Astrocyte (in vitro differentiated cells and primary cell): ENCODE measurements at regions not wholly inside any gene's neighbourhood (a gene's known extent, or its start where the extent isn't known, plus 50 kb on each side); places are given as distances from the start of the nearest gene placed in this dataset.

Source experiments
- DNase-seq: peaks from one replicate; pipeline ENCODE4 v3.0.0-alpha.2; 2010; ENCODE audit warnings: low read depth
- FAIRE-seq: peaks from 2 replicates; lab custom pipeline; 2011; peaks lifted over from hg19 to GRCh38; lab: Jason Lieb, UNC
- H2AFZ ChIP-seq: 2 replicates; pipeline ENCODE4 v1.6.0; 2012; ENCODE audit warnings: low read depth, low read length, inconsistent platforms
- H3K27ac ChIP-seq: 2 replicates; pipeline ENCODE4 v1.5.1; 2011; ENCODE audit warnings: low read depth, low read length, inconsistent platforms
- H3K27me3 ChIP-seq: 2 replicates; pipeline ENCODE4 v1.6.0; 2011; ENCODE audit warnings: low read length, inconsistent platforms; ENCODE audit not compliant: insufficient read depth
- H3K36me3 ChIP-seq: 2 replicates; pipeline ENCODE4 v1.5.1; 2011; ENCODE audit warnings: low read length, inconsistent platforms; ENCODE audit not compliant: insufficient read depth
- H3K4me1 ChIP-seq: 2 replicates; pipeline ENCODE4 v1.5.1; 2011; ENCODE audit warnings: low read length, inconsistent platforms; ENCODE audit not compliant: insufficient read depth
- H3K4me2 ChIP-seq: 2 replicates; pipeline ENCODE4 v1.6.0; 2012; ENCODE audit warnings: low read length, inconsistent platforms
- H3K4me3 ChIP-seq: 2 replicates; pipeline ENCODE4 v1.5.1; 2011; ENCODE audit warnings: low read depth, mild to moderate bottlenecking, low read length, inconsistent platforms; ENCODE audit not compliant: insufficient read depth
- H3K79me2 ChIP-seq: 2 replicates; pipeline ENCODE4 v1.6.0; 2012; ENCODE audit warnings: mild to moderate bottlenecking, low read length, inconsistent platforms; ENCODE audit not compliant: insufficient read depth
- H3K9ac ChIP-seq: 2 replicates; pipeline ENCODE4 v1.6.0; 2012; ENCODE audit warnings: mild to moderate bottlenecking, low read length, inconsistent platforms
- H3K9me3 ChIP-seq: 2 replicates; pipeline ENCODE4 v1.5.1; 2012; ENCODE audit warnings: low read depth, mild to moderate bottlenecking, low read length, inconsistent platforms; ENCODE audit not compliant: insufficient read depth
- H4K20me1 ChIP-seq: 2 replicates; pipeline ENCODE4 v1.6.0; 2012; ENCODE audit warnings: low read length, inconsistent platforms; ENCODE audit not compliant: insufficient read depth
- H3K27ac Mint-ChIP-seq: one replicate; pipeline ENCODE4 v1.8.0; 2021; ENCODE audit warnings: mild to moderate bottlenecking, mixed read lengths; ENCODE audit not compliant: unreplicated experiment
- H3K27me3 Mint-ChIP-seq: one replicate; pipeline ENCODE4 v1.8.0; 2021; ENCODE audit warnings: low read depth, mixed read lengths; ENCODE audit not compliant: unreplicated experiment
- H3K36me3 Mint-ChIP-seq: one replicate; pipeline ENCODE4 v1.8.0; 2021; ENCODE audit warnings: low read depth, mixed read lengths; ENCODE audit not compliant: unreplicated experiment
- H3K4me1 Mint-ChIP-seq: one replicate; pipeline ENCODE4 v1.8.0; 2021; ENCODE audit warnings: low read depth, mixed read lengths; ENCODE audit not compliant: unreplicated experiment
- H3K4me3 Mint-ChIP-seq: one replicate; pipeline ENCODE4 v1.8.0; 2021; ENCODE audit warnings: mild to moderate bottlenecking, moderate library complexity, mixed read lengths; ENCODE audit not compliant: unreplicated experiment
- H3K9me3 Mint-ChIP-seq: one replicate; pipeline ENCODE4 v1.8.0; 2021; ENCODE audit warnings: mild to moderate bottlenecking, mixed read lengths; ENCODE audit not compliant: unreplicated experiment
- CTCF ChIP-seq: IDR thresholded peaks from 2 replicates; pipeline ENCODE4 v1.5.1; 2011; ENCODE audit warnings: low read depth, mild to moderate bottlenecking, inconsistent platforms, low read length, moderate library complexity; ENCODE audit not compliant: insufficient read depth
- EZH2 ChIP-seq: IDR thresholded peaks from 2 replicates; pipeline ENCODE4 v1.6.1; 2012; ENCODE audit warnings: mild to moderate bottlenecking, low read length, inconsistent platforms; ENCODE audit not compliant: insufficient read depth

GRCh38 chr4:57309658-57310057, 199.5 kb upstream of the IGFBP7 start:
- Histone ChIP-seq H3K79me2 (no peaks in the 10 kb centered on the region), H3K36me3 (no peaks in the 10 kb centered on the region), H3K4me3 (no peak overlapping the region), H3K9ac (no peak overlapping the region), H3K4me1 (no peaks in the 10 kb centered on the region), H3K9me3 (no peaks in the 10 kb centered on the region), H3K27ac (no peak overlapping the region), H3K27me3 (no peaks in the 10 kb centered on the region), H3K4me2 (no peak overlapping the region), H2AFZ (no peak overlapping the region), H4K20me1 (no peaks in the 10 kb centered on the region)
- Mint-ChIP-seq H3K4me3 (no peak overlapping the region), H3K27ac (no peak overlapping the region), H3K9me3 (no peaks in the 10 kb centered on the region), H3K27me3 (no peaks in the 10 kb centered on the region), H3K4me1 (no peaks in the 10 kb centered on the region), H3K36me3 (no peaks in the 10 kb centered on the region)
- DNase-seq = no peak
- no peak for FAIRE-seq
- TF ChIP-seq EZH2 (no peak), CTCF (no peak)

GRCh38 chr4:57308301-57308700, 198.1 kb upstream of the IGFBP7 start:
- no peak for TF ChIP-seq EZH2
- TF ChIP-seq CTCF = no peak
- no peak for DNase-seq
- no peaks in the 10 kb centered on the region for H3K27me3 ChIP-seq
- no peak overlapping the region for H3K9ac ChIP-seq
- no peak overlapping the region for H3K27ac ChIP-seq
- no peaks in the 10 kb centered on the region for H3K36me3 ChIP-seq
- no peaks in the 10 kb centered on the region for H3K9me3 ChIP-seq
- Mint-ChIP-seq H3K27ac (no peak overlapping the region), H3K27me3 (no peaks in the 10 kb centered on the region), H3K4me1 (peaks cover 2% of the 10 kb centered on the region), H3K4me3 (no peak overlapping the region), H3K9me3 (peaks cover 3% of the 10 kb centered on the region), H3K36me3 (no peaks in the 10 kb centered on the region)
- no peaks in the 10 kb centered on the region for H3K79me2 ChIP-seq
- H3K4me3 ChIP-seq = no peak overlapping the region
- FAIRE-seq = no peak
- H3K4me2 ChIP-seq = no peak overlapping the region
- H3K4me1 ChIP-seq = no peaks in the 10 kb centered on the region
- H2AFZ ChIP-seq = no peak overlapping the region
- H4K20me1 ChIP-seq = no peaks in the 10 kb centered on the region

- Mint-ChIP-seq H3K4me1 (peaks cover 7% of the 10 kb centered on the region), H3K27ac (no peak overlapping the region), H3K27me3 (no peaks in the 10 kb centered on the region), H3K4me3 (no peak overlapping the region), H3K36me3 (no peaks in the 10 kb centered on the region), H3K9me3 (peaks cover 10% of the 10 kb centered on the region)
- Histone ChIP-seq H2AFZ (no peak overlapping the region), H3K79me2 (no peaks in the 10 kb centered on the region), H4K20me1 (no peaks in the 10 kb centered on the region), H3K4me3 (no peak overlapping the region), H3K27ac (no peak overlapping the region), H3K36me3 (no peaks in the 10 kb centered on the region), H3K4me2 (no peak overlapping the region), H3K27me3 (no peaks in the 10 kb centered on the region), H3K9me3 (no peaks in the 10 kb centered on the region), H3K4me1 (no peaks in the 10 kb centered on the region), H3K9ac (no peak overlapping the region)
- no peak for DNase-seq
- FAIRE-seq = no peak
- TF ChIP-seq CTCF = no peak
- TF ChIP-seq EZH2 = no peak
Measured at GRCh38 chr4:57305836-57306235, 195.7 kb upstream of the IGFBP7 start.
